ENCODE measurements at regions not wholly inside any gene's neighbourhood (a gene's known extent, or its start where the extent isn't known, plus 50 kb on each side); places are given as distances from the start of the nearest gene placed in this dataset.
A peak's percentile ranks its signal among the peaks of the same experiment; 100 is the strongest.

DNA sequence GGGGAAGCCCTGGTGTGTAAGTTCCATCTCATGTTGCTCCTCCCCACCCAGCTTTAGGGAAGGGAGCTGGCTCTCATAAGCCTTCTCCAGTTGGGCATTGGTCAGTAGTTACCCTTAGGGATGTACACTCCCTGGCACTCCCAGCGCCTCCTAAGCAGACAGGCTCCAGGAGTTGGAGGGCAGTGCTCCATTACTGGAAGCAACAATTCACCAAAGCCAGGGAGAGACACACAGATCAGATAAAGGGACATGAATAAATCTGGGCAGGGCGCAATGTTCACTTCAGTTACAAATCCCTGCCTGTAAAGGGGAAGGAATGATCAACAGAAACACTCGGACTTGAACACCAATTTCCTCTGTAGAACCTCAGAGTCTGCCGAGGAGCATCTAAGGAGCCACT lies 169.1 kb upstream of the CTNNB1 start:
- DNase-seq: no peak
- Histone ChIP-seq H3K27me3 (ENCODE audit: control insufficient read depth, insufficient read depth, low read length) (peaks cover 2% of the 10 kb centered on the region), H3K4me3 (ENCODE audit: low read length) (no peak overlapping the region), H3K9me3 (replicated peaks; ENCODE audit: control insufficient read depth, low read depth, low read length) (no peaks in the 10 kb centered on the region), H3K4me1 (ENCODE audit: control insufficient read depth, insufficient read depth, low read length) (peaks cover 8% of the 10 kb centered on the region), H3K36me3 (ENCODE audit: control insufficient read depth, insufficient read depth, low read length) (no peaks in the 10 kb centered on the region), H3K27ac (ENCODE audit: low read length) (no peak overlapping the region)
- 53% methylated on average over 3 of the region's 4 CpGs for WGBS (ENCODE audit: insufficient coverage)

DNA sequence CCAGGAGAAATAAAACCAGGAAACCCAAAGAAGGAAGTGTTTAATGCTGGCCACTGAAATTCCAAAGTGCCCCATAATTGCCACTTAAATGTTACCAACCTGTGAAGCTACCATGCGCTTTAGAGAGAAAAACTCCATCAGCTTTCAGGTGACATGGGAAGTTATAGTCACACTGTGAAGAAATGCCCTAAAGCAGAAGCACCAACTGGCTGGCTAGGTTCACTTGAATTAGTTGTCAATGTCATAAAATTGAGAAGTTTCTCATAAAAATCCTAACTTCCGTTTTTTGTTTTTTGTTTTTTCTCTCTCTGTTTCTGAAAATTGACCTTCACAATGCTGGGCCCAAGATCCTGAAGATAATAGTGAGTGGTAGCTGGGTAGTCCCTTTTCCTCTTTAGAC lies 167.9 kb upstream of the CTNNB1 start:
- DNase-seq: no peak
- no CpG with 5 or more reads among the region's 2 CpGs for WGBS (ENCODE audit: insufficient coverage)
- H3K27ac ChIP-seq (ENCODE audit: low read length): no peak overlapping the region
- H3K27me3 ChIP-seq (ENCODE audit: control insufficient read depth, insufficient read depth, low read length): peaks cover 2% of the 10 kb centered on the region
- peaks cover 5% of the 10 kb centered on the region for H3K4me1 ChIP-seq (ENCODE audit: control insufficient read depth, insufficient read depth, low read length)
- no peaks in the 10 kb centered on the region for H3K9me3 ChIP-seq (replicated peaks; ENCODE audit: control insufficient read depth, low read depth, low read length)
- H3K36me3 ChIP-seq (ENCODE audit: control insufficient read depth, insufficient read depth, low read length): no peaks in the 10 kb centered on the region
- no peak overlapping the region for H3K4me3 ChIP-seq (ENCODE audit: low read length)

- 73% methylated on average over 1 of the region's 3 CpGs for WGBS (ENCODE audit: insufficient coverage)
- no peak overlapping the region for H3K27ac ChIP-seq (ENCODE audit: low read length)
Measured at GRCh38 chr3:41033956-41034519, 165.3 kb upstream of the CTNNB1 start.

DNA sequence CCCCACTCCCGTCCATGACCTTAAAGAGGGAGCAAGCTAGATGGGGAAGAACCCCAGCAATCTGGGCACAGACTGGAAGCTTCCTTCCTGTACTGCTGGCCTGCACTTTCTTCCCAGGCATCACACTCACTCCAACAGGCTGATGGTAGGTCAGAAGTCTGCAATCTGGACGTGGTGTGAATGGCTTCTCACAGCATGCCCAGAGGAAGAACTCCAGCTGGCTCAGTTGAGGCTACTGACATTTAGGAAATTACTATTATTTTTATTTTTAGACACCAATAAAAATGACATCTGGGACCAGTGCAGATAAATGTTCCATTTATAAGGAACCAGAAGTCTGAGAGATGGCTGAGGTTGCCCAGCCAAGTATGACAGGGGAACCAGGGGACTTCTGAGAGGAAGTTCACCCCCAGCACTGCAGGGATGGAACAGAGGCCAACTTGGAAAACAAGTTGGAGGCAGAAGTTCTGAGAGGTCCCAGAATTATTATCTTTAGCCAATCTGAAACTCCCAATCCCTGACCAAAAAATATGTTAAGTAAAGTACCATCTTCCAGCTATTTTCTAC lies 163.8 kb upstream of the CTNNB1 start:
- no peak overlapping the region for H3K27ac ChIP-seq (ENCODE audit: low read length)
- peaks cover 2% of the 10 kb centered on the region for H3K27me3 ChIP-seq (ENCODE audit: control insufficient read depth, insufficient read depth, low read length)
- peak; percentile 17 for DNase-seq
- no peak overlapping the region for H3K4me3 ChIP-seq (ENCODE audit: low read length)
- no peaks in the 10 kb centered on the region for H3K36me3 ChIP-seq (ENCODE audit: control insufficient read depth, insufficient read depth, low read length)
- H3K9me3 ChIP-seq (replicated peaks; ENCODE audit: control insufficient read depth, low read depth, low read length): no peaks in the 10 kb centered on the region
- H3K4me1 ChIP-seq (ENCODE audit: control insufficient read depth, insufficient read depth, low read length): no peaks in the 10 kb centered on the region
- no CpG with 5 or more reads among the region's 2 CpGs for WGBS (ENCODE audit: insufficient coverage)

More at GRCh38 chr3:41033956-41034519, 165.3 kb upstream of the CTNNB1 start:
- H3K4me3 ChIP-seq (ENCODE audit: low read length): no peak overlapping the region
- H3K27me3 ChIP-seq (ENCODE audit: control insufficient read depth, insufficient read depth, low read length): peaks cover 2% of the 10 kb centered on the region
- DNase-seq: no peak
- H3K4me1 ChIP-seq (ENCODE audit: control insufficient read depth, insufficient read depth, low read length): no peaks in the 10 kb centered on the region
- H3K9me3 ChIP-seq (replicated peaks; ENCODE audit: control insufficient read depth, low read depth, low read length): no peaks in the 10 kb centered on the region
- H3K36me3 ChIP-seq (ENCODE audit: control insufficient read depth, insufficient read depth, low read length): no peaks in the 10 kb centered on the region

DNA sequence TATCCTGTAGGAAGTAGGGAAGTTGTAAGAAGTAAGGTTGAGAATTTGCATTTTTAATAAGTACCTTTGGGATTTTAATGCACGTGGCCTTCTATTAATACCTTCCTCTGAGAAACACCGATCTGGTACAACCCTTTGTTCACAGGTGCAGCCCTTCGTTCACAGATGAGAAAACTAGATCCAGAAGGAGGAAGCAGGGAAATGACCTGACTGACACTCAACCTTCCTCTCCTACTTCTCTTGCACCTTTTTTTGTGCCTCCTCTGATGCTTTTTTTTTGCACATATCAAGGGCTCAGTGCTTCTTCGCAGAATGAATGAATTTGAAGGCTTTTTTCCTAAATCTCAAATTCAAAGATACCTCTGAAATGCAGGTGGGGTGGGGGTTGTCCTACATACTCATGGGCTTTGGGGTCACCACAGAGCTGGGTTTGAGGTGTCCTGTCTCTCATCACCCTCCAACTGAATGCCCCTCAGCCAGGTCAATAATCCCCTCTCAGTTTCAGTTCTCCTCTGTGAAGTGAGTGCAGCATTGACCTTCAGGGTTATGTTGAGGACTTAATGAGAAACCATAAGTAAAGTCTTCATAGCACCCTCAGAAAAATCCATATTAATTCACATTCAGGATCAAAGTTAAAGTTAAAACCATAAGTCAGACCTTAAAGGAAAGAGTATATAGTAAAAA lies 161.5 kb upstream of the CTNNB1 start:
- no peaks in the 10 kb centered on the region for H3K9me3 ChIP-seq (replicated peaks; ENCODE audit: control insufficient read depth, low read depth, low read length)
- H3K27me3 ChIP-seq (ENCODE audit: control insufficient read depth, insufficient read depth, low read length): peaks cover 2% of the 10 kb centered on the region
- no peak overlapping the region for H3K27ac ChIP-seq (ENCODE audit: low read length)
- no peaks in the 10 kb centered on the region for H3K36me3 ChIP-seq (ENCODE audit: control insufficient read depth, insufficient read depth, low read length)
- H3K4me1 ChIP-seq (ENCODE audit: control insufficient read depth, insufficient read depth, low read length): no peaks in the 10 kb centered on the region
- DNase-seq: no peak
- 60% methylated on average over 1 of the region's 4 CpGs for WGBS (ENCODE audit: insufficient coverage)
- no peak overlapping the region for H3K4me3 ChIP-seq (ENCODE audit: low read length)

GRCh38 chr3:41040256-41040655 lies 159.0 kb upstream of the CTNNB1 start:
- DNase-seq: no peak
- H3K9me3 ChIP-seq (replicated peaks; ENCODE audit: control insufficient read depth, low read depth, low read length): no peaks in the 10 kb centered on the region
- no peaks in the 10 kb centered on the region for H3K27me3 ChIP-seq (ENCODE audit: control insufficient read depth, insufficient read depth, low read length)
- no peaks in the 10 kb centered on the region for H3K4me1 ChIP-seq (ENCODE audit: control insufficient read depth, insufficient read depth, low read length)
- no peak overlapping the region for H3K27ac ChIP-seq (ENCODE audit: low read length)
- H3K36me3 ChIP-seq (ENCODE audit: control insufficient read depth, insufficient read depth, low read length): no peaks in the 10 kb centered on the region
- no CpG with 5 or more reads among the region's 2 CpGs for WGBS (ENCODE audit: insufficient coverage)
- H3K4me3 ChIP-seq (ENCODE audit: low read length): no peak overlapping the region

DNA sequence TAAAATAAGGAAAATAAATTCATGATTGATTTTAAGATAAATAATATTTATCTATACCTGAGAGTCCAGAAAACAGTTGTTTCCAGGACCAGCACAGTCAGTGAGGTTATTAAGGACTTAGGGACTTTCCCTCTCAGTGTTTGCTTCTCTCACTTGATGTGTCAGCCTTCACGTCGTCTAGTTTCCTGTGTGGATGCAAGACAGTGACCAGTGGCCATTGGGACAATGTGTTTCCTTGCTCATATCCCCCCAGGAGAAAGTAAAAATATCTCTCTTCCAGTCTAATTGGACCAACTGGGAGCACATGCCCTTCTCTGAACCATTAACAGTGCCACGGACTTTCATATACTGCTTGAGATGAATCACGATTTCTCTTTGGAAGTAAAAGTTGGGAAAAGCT lies 157.8 kb upstream of the CTNNB1 start:
- no peak for DNase-seq
- H3K27me3 ChIP-seq (ENCODE audit: control insufficient read depth, insufficient read depth, low read length): no peaks in the 10 kb centered on the region

DNA sequence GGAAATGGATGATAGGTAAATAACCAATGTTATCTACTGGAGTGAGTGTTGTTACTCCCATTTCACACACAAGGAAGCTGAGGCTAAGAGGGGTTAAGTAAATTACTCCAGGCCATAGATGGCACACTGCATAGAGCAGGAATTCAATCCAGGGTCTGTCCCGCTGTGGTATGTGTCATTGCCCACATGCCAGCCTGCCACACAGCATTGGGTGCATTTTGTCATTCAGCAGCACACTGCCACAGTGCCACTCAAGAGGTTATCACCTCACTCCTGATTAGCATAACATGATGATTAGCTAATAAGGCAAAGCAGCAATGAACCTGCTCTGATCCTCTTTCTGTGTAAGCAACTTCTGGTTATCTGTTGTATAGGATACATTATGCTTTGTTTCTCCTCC lies 157.4 kb upstream of the CTNNB1 start:
- H3K4me3 ChIP-seq (ENCODE audit: low read length): no peak overlapping the region
- no peaks in the 10 kb centered on the region for H3K36me3 ChIP-seq (ENCODE audit: control insufficient read depth, insufficient read depth, low read length)
- 88% methylated on average over 1 of the region's 1 CpG for WGBS (ENCODE audit: insufficient coverage)
- no peaks in the 10 kb centered on the region for H3K27me3 ChIP-seq (ENCODE audit: control insufficient read depth, insufficient read depth, low read length)
- H3K4me1 ChIP-seq (ENCODE audit: control insufficient read depth, insufficient read depth, low read length): no peaks in the 10 kb centered on the region
- H3K27ac ChIP-seq (ENCODE audit: low read length): no peak overlapping the region
- H3K9me3 ChIP-seq (replicated peaks; ENCODE audit: control insufficient read depth, low read depth, low read length): no peaks in the 10 kb centered on the region
- no peak for DNase-seq

More for the DNA sequence above, 157.8 kb upstream of the CTNNB1 start:
- Histone ChIP-seq H3K4me3 (ENCODE audit: low read length) (no peak overlapping the region), H3K9me3 (replicated peaks; ENCODE audit: control insufficient read depth, low read depth, low read length) (no peaks in the 10 kb centered on the region), H3K27ac (ENCODE audit: low read length) (no peak overlapping the region), H3K36me3 (ENCODE audit: control insufficient read depth, insufficient read depth, low read length) (no peaks in the 10 kb centered on the region), H3K4me1 (ENCODE audit: control insufficient read depth, insufficient read depth, low read length) (no peaks in the 10 kb centered on the region)
- 38% methylated on average over 2 of the region's 4 CpGs for WGBS (ENCODE audit: insufficient coverage)

- 81% methylated on average over 3 of the region's 5 CpGs for WGBS (ENCODE audit: insufficient coverage)
- no peak for DNase-seq
Measured at GRCh38 chr3:41044523-41044922, 154.8 kb upstream of the CTNNB1 start.

GRCh38 chr3:41045491-41045890 lies 153.8 kb upstream of the CTNNB1 start:
- H3K4me3 ChIP-seq (ENCODE audit: low read length): no peak overlapping the region
- WGBS (ENCODE audit: insufficient coverage): no CpG with 5 or more reads among the region's 4 CpGs
- H3K9me3 ChIP-seq (replicated peaks; ENCODE audit: control insufficient read depth, low read depth, low read length): peaks cover 2% of the 10 kb centered on the region
- no peaks in the 10 kb centered on the region for H3K27me3 ChIP-seq (ENCODE audit: control insufficient read depth, insufficient read depth, low read length)
- no peak for DNase-seq
- no peaks in the 10 kb centered on the region for H3K4me1 ChIP-seq (ENCODE audit: control insufficient read depth, insufficient read depth, low read length)
- no peaks in the 10 kb centered on the region for H3K36me3 ChIP-seq (ENCODE audit: control insufficient read depth, insufficient read depth, low read length)
- H3K27ac ChIP-seq (ENCODE audit: low read length): no peak overlapping the region

More at GRCh38 chr3:41044523-41044922, 154.8 kb upstream of the CTNNB1 start:
- H3K9me3 ChIP-seq (replicated peaks; ENCODE audit: control insufficient read depth, low read depth, low read length): peaks cover 2% of the 10 kb centered on the region
- H3K4me3 ChIP-seq (ENCODE audit: low read length): no peak overlapping the region
- H3K27me3 ChIP-seq (ENCODE audit: control insufficient read depth, insufficient read depth, low read length): no peaks in the 10 kb centered on the region
- no peak overlapping the region for H3K27ac ChIP-seq (ENCODE audit: low read length)
- no peaks in the 10 kb centered on the region for H3K4me1 ChIP-seq (ENCODE audit: control insufficient read depth, insufficient read depth, low read length)
- no peaks in the 10 kb centered on the region for H3K36me3 ChIP-seq (ENCODE audit: control insufficient read depth, insufficient read depth, low read length)

All from muscle of leg (tissue), 3 donors.